Heart right ventricle (tissue), 16 donors: ENCODE measurements at regions not wholly inside any gene's neighbourhood (a gene's known extent, or its start where the extent isn't known, plus 50 kb on each side); places are given as distances from the start of the nearest gene placed in this dataset.

Source experiments
- ATAC-seq, 8 donors: fragments of 200-7000 bp; cut with Tn5 transposase; one replicate each; pipeline ENCODE4 v1.9.1; 2020; ENCODE audit warnings: mild to moderate bottlenecking in 8 of 8, moderate library complexity in 8 of 8, moderate number of reproducible peaks in 1 of 8
- DNase-seq, 2 donors: peaks; one replicate each; pipeline ENCODE4 v3.0.0-alpha.2; 2020
- H3K27ac ChIP-seq, 10 donors: fragments of 200-600 bp; sonication (generic) in 2 of 10; one replicate each; pipeline versions ENCODE4 v1.5.0 to v1.8.0; 2020 to 2022; ENCODE audit warnings: mild to moderate bottlenecking in 3 of 10
- H3K27me3 ChIP-seq, 7 donors: fragments of 200-600 bp; one replicate each; pipeline ENCODE4 v1.8.0; 2021 to 2022; ENCODE audit warnings: mild to moderate bottlenecking in 2 of 7
- H3K36me3 ChIP-seq, 9 donors: fragments of 200-600 bp; sonication (generic) in 1 of 9; one replicate each; pipeline versions ENCODE4 v1.5.0 to v1.8.0; 2020 to 2022; ENCODE audit warnings: mild to moderate bottlenecking in 2 of 9
- H3K4me1 ChIP-seq, 9 donors: fragments of 200-600 bp; sonication (generic) in 1 of 9; one replicate each; pipeline versions ENCODE4 v1.5.0 to v1.8.0; 2020 to 2022; ENCODE audit warnings: mild to moderate bottlenecking in 4 of 9
- H3K4me3 ChIP-seq, 10 donors: fragments of 200-600 bp; sonication (generic) in 2 of 10; one replicate each; pipeline versions ENCODE4 v1.5.0 to v1.8.0; 2020 to 2022; ENCODE audit warnings: mild to moderate bottlenecking in 7 of 10, moderate library complexity in 2 of 10
- H3K9me3 ChIP-seq, 11 donors: fragments of 200-600 bp in 10 of 11; sonication (generic) in 2 of 11; one replicate each; pipeline versions ENCODE4 v1.5.0 to v1.8.0; 2013 to 2022; ENCODE audit warnings: mild to moderate bottlenecking in 2 of 11, control low read depth in 1 of 11, moderate library complexity in 1 of 11
- CTCF ChIP-seq, 9 donors: fragments of 200-600 bp; sonication (generic) in 2 of 9; IDR thresholded peaks; one replicate each; pipeline versions ENCODE4 v1.5.0 to v1.8.0; 2021 to 2022; ENCODE audit warnings: antibody characterized with exemption in 9 of 9, mild to moderate bottlenecking in 5 of 9, moderate library complexity in 1 of 9
- WGBS, 2 donors: extraction: QIAGEN DNeasy Blood & Tissue Kit; methylation state at CpG; one replicate each; pipeline ENCODE4 v1.1.7; 2013; ENCODE audit warnings: inconsistent platforms in 1 of 2; 5-methylcytosine and 5-hydroxymethylcytosine counted together
- intact Hi-C, 10 donors: fragments of 100-400 bp; cut with DNase I; formaldehyde crosslinking; loops; one replicate each; pipeline versions ENCODE4 v1.11.1 to v1.14.2; 2022
- donor health status: Arrhythmogenic right ventricular cardiomyopathy.
- donor health status: ischemic (EF 13 %, LVEDD 7.1; RV severe dilation, severe dysfunction).
- donor health status: healthy with polysubstance abuse.
- donor health status: DM: no; HTN: yes; CAD: no.
- donor health status: DM: no; HTN: no; CAD: no.
- donor health status: ischemic (EF 25% LVEDD 6.9; RV normal size, moderate dysfunction).
- donor health status: ischemic (EF 25% LVEDD 5.7; RV mildly dilated, moderate dysfunction).
- donor health status: healthy.
- donor health status: DM: yes; HTN: yes; CAD: no.
- donor health status: Ischemic cardiomyopathy.
- donor health status: ischemic (EF 35%, LVEDD 5.7; RV mildly dilated, moderate dysfunction).
- donor health status: nonischemic (EF 11% LVEDD 7.7; RV severe dilation, severe dysfunction).
- donor health status: DM: yes; HTN: yes; CAD: no.
- donor health status: PGD.
- donor health status: ischemic (EF 29% LVEDD 5.4; RV normal size, mild dysfunction).
- donor health status: nonischemic (EF 23%, LVEDD 6.1; RV moderate dilation, normal function).

GRCh38 chr5:54844905-54845566, 140.4 kb downstream of the ESM1 start:
- ATAC-seq (peak in 2 of 8 donors; percentile 37 to 78), DNase-seq (no peak)
- peak; percentile 52 to 83 (median 72) for TF ChIP-seq CTCF (IDR thresholded peaks at IDR 0.05)
- intact Hi-C loops = loop anchor here in 9 of 10 donors (1.0 to 10.0 kb wide), 6 partner anchors 100 to 328 kb away; partner anchors contain the start of gene SNX18 (in 8 of the 9)
- Histone ChIP-seq H3K27me3 (no peaks in the 10 kb centered on the region), H3K36me3 (no peaks in the 10 kb centered on the region), H3K27ac (peak overlapping the region in 3 of 10 donors; percentile 1 to 69 (median 13)), H3K4me3 (peak overlapping the region in 7 of 10 donors; percentile 10 to 46 (median 36)), H3K9me3 (no peaks in the 10 kb centered on the region), H3K4me1 (peaks cover 0 to 9% (median 5%) of the 10 kb centered on the region in 9 donors)
- 29 to 30% methylated on average over 6 of the region's 6 CpGs for WGBS, 2 donors

GRCh38 chr5:54844266-54844665, 141.1 kb downstream of the ESM1 start:
- TF ChIP-seq CTCF (IDR thresholded peaks at IDR 0.05) = no peak
- no peaks in the 10 kb centered on the region for H3K27me3 ChIP-seq
- H3K4me3 ChIP-seq = no peak overlapping the region
- ATAC-seq (no peak), DNase-seq (no peak)
- 69 to 79% methylated on average over 4 of the region's 4 CpGs for WGBS, 2 donors
- peaks cover 0 to 9% (median 5%) of the 10 kb centered on the region in 9 donors for H3K4me1 ChIP-seq
- intact Hi-C loops = loop anchor here in 5 of 10 donors (2.0 to 10.0 kb wide), 4 partner anchors 99 to 327 kb away; partner anchors contain the start of gene SNX18 (in 2 of the 5)
- peak overlapping the region in 1 of 10 donors; percentile 69 for H3K27ac ChIP-seq
- no peaks in the 10 kb centered on the region for H3K9me3 ChIP-seq
- no peaks in the 10 kb centered on the region for H3K36me3 ChIP-seq

- H3K27me3 ChIP-seq = no peaks in the 10 kb centered on the region
- H3K27ac ChIP-seq = no peak overlapping the region
- no peaks in the 10 kb centered on the region for H3K9me3 ChIP-seq
- H3K36me3 ChIP-seq = no peaks in the 10 kb centered on the region
- no peak overlapping the region for H3K4me3 ChIP-seq
- no peak for TF ChIP-seq CTCF (IDR thresholded peaks at IDR 0.05)
- 96 to 100% methylated on average over 1 of the region's 1 CpG for WGBS, 2 donors
- H3K4me1 ChIP-seq = peaks cover 0 to 9% (median 5%) of the 10 kb centered on the region in 9 donors
- intact Hi-C loops = loop anchor here in 4 of 10 donors (10.0 kb wide), 3 partner anchors 97 to 197 kb away; no protein-coding TSS in a partner anchor
- ATAC-seq = no peak
- DNase-seq = no peak
Observed at GRCh38 chr5:54841481-54841880, 143.9 kb downstream of the ESM1 start.

GRCh38 chr5:54838843-54839242, 146.6 kb downstream of the ESM1 start:
- Histone ChIP-seq H3K27ac (no peak overlapping the region), H3K27me3 (no peaks in the 10 kb centered on the region), H3K36me3 (no peaks in the 10 kb centered on the region), H3K4me1 (peaks cover 0 to 13% (median 6%) of the 10 kb centered on the region in 9 donors), H3K9me3 (no peaks in the 10 kb centered on the region), H3K4me3 (no peak overlapping the region)
- 83 to 90% methylated on average over 1 of the region's 1 CpG for WGBS, 2 donors
- intact Hi-C loops = loop anchor here in 2 of 10 donors (5.0 to 10.0 kb wide), 2 partner anchors 114 to 192 kb away; no protein-coding TSS in a partner anchor
- no peak for ATAC-seq
- DNase-seq = no peak
- no peak for TF ChIP-seq CTCF (IDR thresholded peaks at IDR 0.05)
